ENCODE measurements at regions not wholly inside any gene's neighbourhood (a gene's known extent, or its start where the extent isn't known, plus 50 kb on each side); places are given as distances from the start of the nearest gene placed in this dataset.

DNA sequence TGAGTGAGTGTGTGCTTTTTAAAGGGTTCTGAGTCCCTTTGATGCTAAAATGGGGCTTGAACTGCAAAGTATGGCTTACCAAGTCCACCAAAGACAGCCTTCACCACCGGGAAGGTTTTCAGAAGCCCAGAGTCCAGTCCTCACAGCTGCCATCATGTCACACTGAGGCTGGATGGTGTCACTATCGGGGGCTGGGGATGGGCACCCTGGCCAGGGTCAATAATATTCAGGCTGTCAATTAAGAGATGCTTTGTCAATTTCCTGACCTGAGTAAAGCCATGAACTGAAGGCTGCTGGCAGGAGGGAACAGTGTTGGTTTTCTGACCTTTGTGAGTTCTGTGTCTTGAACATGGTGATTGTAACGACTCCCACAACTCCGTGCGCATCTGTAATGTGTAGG lies 373.0 kb upstream of the B3GAT1 start:
- in situ Hi-C loops (cut with HindIII; ENCODE audit: low sequenced_read_pairs): no loop called here

DNA sequence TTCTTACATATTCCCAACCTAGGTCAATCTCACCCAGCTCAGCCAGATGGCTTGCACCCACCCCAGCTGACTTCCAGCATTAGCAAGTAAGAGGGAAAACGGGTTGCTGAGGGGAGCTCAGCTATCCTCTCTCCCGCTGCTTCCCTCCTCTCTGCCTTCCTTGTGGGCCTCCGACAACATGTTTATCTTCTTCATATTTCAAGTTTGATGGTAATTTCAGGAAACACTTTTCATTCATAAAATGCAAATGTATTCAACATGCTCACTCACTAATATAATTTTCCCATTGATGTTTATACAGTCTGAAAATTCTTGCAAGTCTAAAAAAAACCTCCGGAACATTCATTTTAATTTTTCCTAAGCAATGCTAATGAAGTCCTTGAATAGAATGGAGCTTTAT lies 372.5 kb upstream of the B3GAT1 start:
- in situ Hi-C loops (cut with HindIII; ENCODE audit: low sequenced_read_pairs): no loop called here

GRCh38 chr11:134784046-134784445 lies 372.0 kb upstream of the B3GAT1 start:
- in situ Hi-C loops (cut with HindIII; ENCODE audit: low sequenced_read_pairs): no loop called here

DNA sequence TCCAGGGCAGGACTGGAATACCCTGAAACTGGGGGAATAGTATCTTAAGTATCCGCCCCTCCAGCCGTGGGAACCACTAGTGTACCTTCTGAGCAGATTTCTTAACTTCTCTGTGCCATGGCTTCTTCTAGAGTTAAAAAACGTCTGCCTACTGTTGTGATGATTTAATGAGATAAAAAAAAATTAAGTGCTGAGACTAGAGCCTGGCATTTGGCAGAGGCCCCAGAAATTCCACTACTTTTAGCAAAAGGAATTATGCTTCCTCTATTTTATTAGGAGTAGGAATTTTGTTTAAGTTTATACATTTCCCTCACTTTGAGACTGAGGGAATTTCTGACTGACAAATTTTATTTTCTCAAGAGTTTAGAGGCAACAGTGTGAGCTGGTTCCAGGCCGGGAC lies 371.2 kb upstream of the B3GAT1 start:
- in situ Hi-C loops (cut with HindIII; ENCODE audit: low sequenced_read_pairs): no loop called here

DNA sequence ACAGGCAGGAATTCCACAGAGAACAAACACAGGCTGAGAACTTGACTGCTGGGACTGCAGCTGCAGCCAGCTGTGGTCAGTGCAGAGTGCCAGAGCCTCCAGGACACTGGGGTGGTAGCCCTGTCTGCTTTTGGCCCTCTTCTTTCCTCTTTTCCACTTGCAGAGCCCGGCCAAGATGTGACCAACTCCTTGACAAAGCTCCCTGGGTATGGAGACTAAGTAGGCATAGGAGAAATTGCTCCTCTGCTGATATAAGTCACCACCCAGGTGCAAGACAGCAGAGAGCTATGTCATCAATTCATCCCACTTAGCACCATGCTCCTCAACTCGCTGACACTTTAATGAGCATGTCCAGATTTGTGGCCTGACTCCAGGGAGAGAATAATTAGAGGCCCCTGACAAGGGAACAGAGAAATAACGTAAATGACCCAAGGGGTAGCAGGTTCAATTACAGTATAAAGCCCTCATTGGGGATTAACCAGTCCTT lies 369.4 kb upstream of the B3GAT1 start:
- in situ Hi-C loops (cut with HindIII; ENCODE audit: low sequenced_read_pairs): no loop called here

GRCh38 chr11:134780486-134781147 lies 368.6 kb upstream of the B3GAT1 start:
- in situ Hi-C loops (cut with HindIII; ENCODE audit: low sequenced_read_pairs): no loop called here

GRCh38 chr11:134779179-134779578 lies 367.1 kb upstream of the B3GAT1 start:
- in situ Hi-C loops (cut with HindIII; ENCODE audit: low sequenced_read_pairs): no loop called here

DNA sequence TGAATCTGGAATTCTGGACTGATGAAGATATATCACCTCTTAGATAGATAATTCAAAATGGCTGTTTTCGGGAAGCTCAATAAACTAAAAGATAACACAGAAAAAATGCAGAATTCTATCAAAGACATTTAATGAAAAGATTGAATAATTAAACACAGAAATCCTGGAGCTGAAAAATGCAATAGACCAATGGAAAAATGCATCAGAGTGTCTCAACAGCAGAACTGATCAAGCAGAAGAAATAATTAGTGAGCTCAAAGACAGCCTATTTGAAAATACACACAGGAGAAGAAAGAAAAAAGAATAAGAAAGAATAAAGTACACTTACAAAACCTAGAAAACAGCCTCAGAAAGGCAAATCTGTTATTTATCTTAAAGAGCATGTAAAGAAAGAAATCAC lies 356.4 kb upstream of the B3GAT1 start:
- in situ Hi-C loops (cut with HindIII; ENCODE audit: low sequenced_read_pairs): no loop called here

DNA sequence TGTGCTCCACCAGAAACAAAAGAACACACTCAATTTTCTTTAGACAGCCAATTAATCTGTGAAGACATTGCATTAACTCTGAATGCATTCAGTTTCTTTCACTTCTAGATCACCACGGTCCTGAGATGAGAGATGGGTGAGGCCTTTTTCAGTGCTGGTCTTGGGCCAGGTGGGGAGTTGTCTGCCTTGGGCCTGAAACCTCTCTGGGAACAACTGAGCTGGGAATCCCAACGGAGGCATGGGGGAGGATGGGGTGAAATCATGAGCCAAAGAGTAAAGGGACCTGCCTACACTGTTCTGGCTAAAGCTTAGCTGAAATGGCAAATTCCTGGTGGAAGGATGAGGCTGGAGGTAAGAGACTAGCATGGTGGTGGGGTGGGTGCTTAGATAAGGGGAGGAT lies 353.5 kb upstream of the B3GAT1 start:
- in situ Hi-C loops (cut with HindIII; ENCODE audit: low sequenced_read_pairs): no loop called here

- in situ Hi-C loops (cut with HindIII; ENCODE audit: low sequenced_read_pairs): no loop called here
These were observed 352.9 kb upstream of the B3GAT1 start for GRCh38 chr11:134764966-134765365.

- in situ Hi-C loops (cut with HindIII; ENCODE audit: low sequenced_read_pairs): no loop called here
These were observed 352.3 kb upstream of the B3GAT1 start for GRCh38 chr11:134764367-134764766.

DNA sequence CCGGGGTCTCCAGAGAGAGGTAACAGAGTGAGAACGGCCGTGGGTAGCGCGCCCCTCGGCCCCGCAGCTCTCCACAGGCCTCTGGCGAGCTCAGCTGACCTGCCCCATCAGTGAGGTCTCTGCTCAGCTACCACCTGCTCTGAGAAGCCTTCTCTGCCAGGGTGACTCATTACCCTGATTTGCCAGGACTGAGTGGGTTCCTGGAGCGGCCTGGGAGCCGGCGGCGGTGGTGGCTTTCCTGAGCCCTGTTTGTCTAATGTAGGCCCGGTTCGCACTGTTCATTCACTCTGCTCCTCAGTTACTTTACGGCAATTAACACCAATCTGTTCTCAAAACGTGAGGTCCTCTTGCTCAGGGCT lies 351.0 kb upstream of the B3GAT1 start:
- in situ Hi-C loops (cut with HindIII; ENCODE audit: low sequenced_read_pairs): no loop called here

DNA sequence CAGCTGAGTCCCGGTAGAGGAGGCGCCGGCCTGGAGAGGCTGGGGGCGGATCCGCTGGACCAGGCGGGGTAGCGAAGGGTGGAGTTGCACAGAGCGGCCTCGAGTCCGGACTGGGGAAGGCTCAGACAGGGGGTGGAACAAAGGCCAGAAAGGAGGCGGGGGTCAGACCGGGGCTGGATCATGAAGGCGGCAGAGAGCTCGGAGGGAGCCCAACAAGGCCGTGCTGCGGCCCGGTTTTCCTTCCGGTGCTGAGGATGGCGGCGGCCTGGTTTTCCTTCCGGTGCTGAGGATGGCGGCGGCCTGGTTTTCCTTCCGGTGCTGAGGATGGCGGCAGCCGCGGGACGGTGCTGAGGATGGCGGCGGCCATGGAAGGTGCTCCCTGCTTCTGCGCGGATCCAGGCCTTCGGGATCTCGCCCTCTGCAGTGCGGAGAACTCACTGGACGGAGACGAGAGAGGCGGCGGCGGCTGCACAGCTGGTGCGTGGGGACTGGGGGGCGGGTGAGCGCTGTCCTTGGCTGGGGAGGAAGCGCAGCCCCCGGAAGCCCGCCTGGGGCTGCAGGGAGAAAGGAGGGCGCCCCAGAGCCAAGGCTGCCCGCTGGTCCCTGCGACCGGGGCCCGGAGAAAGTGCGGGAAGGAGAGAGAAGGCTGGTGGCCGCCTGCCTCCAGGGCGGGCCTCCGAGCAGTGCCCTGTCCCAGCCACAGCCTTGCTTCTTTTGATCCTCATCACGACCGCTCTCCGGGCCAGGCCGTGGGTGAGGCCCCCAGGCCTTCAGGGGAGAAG lies 350.4 kb upstream of the B3GAT1 start:
- in situ Hi-C loops (cut with HindIII; ENCODE audit: low sequenced_read_pairs): no loop called here

DNA sequence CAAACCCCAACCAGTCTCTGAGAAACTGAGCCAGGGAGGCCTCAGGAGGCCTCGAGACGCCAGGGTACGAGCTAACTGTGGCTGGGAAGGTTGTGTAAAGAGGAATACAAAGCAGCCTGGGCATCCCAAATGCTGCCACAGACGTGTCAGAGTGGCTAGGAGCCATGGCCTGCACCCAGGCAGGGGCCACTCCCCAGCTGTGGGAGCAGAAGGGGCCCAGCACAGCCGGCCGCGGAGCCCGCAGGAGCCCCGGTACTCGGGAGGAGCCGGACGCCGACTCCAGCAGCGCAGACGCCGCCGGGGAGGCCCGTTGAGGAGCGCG lies 349.8 kb upstream of the B3GAT1 start:
- in situ Hi-C loops (cut with HindIII; ENCODE audit: low sequenced_read_pairs): no loop called here

- in situ Hi-C loops (cut with HindIII; ENCODE audit: low sequenced_read_pairs): no loop called here
These were observed 349.3 kb upstream of the B3GAT1 start for GRCh38 chr11:134761386-134761785.

DNA sequence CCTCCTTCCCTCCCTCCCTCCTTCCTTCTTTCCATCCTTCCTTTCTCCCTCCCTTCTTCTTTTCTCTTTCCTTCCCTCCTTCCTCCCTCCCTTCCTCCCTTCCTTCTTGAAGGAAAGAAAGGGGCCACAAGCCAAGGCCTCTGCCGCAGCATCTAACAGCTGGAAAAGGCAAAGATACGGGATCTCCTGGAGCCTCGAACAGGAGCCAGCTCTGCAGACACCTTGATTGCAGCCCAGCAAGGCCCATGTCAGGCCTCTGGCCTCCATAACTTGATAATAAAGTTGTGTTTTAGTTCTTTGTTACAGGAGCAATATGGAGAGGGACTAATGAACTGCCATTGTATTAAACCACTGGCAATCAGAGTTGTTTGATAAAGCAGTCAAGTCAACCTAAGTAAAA lies 348.9 kb upstream of the B3GAT1 start:
- in situ Hi-C loops (cut with HindIII; ENCODE audit: low sequenced_read_pairs): no loop called here

DNA sequence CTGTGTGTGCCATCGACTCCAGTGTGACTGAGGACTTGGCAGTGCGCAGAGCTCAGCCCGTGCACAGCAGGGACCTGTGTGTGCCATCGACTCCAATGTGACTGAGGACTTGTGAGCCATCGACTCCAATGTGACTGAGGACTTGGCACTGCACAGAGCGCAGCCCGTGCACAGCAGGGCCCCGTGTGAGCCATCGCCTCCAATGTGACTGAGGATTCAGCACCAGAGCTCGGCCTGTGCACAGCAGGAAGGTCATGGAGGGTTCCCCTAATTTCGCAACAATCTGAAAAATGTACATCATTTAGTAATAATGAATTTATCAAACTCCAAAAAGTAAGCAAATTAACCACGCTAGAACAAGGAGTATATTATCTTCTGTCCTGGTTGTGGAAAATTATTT lies 348.3 kb upstream of the B3GAT1 start:
- in situ Hi-C loops (cut with HindIII; ENCODE audit: low sequenced_read_pairs): no loop called here

DNA sequence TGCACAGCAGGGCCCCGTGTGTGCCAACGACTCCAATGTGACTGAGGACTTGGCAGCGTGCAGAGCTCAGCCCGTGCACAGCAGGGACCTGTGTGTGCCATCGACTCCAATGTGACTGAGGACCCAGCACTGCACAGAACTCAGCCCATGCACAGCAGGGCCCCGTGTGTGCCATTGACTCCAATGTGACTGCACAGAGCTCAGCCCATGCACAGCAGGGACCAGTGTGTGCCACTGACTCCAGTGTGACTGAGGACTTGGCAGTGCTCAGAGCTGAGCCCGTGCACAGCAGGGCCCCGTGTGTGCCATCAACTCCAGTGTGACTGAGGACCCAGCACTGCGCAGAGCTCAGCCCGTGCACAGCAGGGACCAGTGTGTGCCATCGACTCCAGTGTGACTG lies 347.8 kb upstream of the B3GAT1 start:
- in situ Hi-C loops (cut with HindIII; ENCODE audit: low sequenced_read_pairs): no loop called here

DNA sequence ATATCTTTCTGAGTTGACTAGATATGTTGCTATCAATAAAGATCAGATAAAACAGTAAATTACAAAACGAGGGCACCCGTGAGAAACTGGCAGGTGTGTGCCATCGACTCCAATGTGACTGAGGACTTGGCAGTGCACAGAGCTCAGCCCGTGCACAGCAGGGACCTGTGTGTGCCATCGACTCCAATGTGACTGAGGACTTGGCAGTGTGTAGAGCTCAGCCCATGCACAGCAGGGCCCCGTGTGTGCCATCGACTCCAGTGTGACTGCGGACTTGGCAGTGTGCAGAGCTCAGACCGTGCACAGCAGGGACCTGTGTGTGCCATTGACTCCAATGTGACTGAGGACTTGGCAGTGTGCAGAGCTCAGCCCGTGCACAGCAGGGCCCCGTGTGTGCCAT lies 347.2 kb upstream of the B3GAT1 start:
- in situ Hi-C loops (cut with HindIII; ENCODE audit: low sequenced_read_pairs): no loop called here

GRCh38 chr11:134758342-134758931 lies 346.4 kb upstream of the B3GAT1 start:
- in situ Hi-C loops (cut with HindIII; ENCODE audit: low sequenced_read_pairs): no loop called here

GRCh38 chr11:134757633-134758032 lies 345.6 kb upstream of the B3GAT1 start:
- in situ Hi-C loops (cut with HindIII; ENCODE audit: low sequenced_read_pairs): no loop called here

- in situ Hi-C loops (cut with HindIII; ENCODE audit: low sequenced_read_pairs): no loop called here
These were observed 344.9 kb upstream of the B3GAT1 start for GRCh38 chr11:134756811-134757540.
